Thyroid gland (tissue), 4 donors: ENCODE measurements at regions not wholly inside any gene's neighbourhood (a gene's known extent, or its start where the extent isn't known, plus 50 kb on each side); places are given as distances from the start of the nearest gene placed in this dataset.

Experiments
- CTCF ChIP-seq, 6 experiments: fragments of 200-600 bp in 3 of 6; fragments of 450-650 bp in 3 of 6; sonication (generic) in 3 of 6; IDR thresholded peaks; one replicate each; pipeline ENCODE4 v1.5.1; 2016 to 2019; ENCODE audit warnings: antibody characterized with exemption in 6 of 6, mild to moderate bottlenecking in 2 of 6, inconsistent platforms in 1 of 6, moderate library complexity in 1 of 6
- POLR2A ChIP-seq, 2 donors: fragments of 450-650 bp; IDR thresholded peaks; one replicate each; pipeline ENCODE4 v1.6.1; 2017; ENCODE audit warnings: antibody characterized with exemption in 2 of 2, mild to moderate bottlenecking in 2 of 2, moderate library complexity in 1 of 2

- TF ChIP-seq POLR2A (IDR thresholded peaks at IDR 0.05): no peak
- TF ChIP-seq CTCF (IDR thresholded peaks at IDR 0.05): no peak
Measured at GRCh38 chr6:76518443-76518842, 446.0 kb upstream of the IMPG1 start.
